ENCODE measurements at regions not wholly inside any gene's neighbourhood (a gene's known extent, or its start where the extent isn't known, plus 50 kb on each side); places are given as distances from the start of the nearest gene placed in this dataset.
"Not testable (repeated sequence)": the region's sequence is repeated elsewhere in the genome, so short reads cannot be mapped to it uniquely, and the experiment has no call there.

DNA sequence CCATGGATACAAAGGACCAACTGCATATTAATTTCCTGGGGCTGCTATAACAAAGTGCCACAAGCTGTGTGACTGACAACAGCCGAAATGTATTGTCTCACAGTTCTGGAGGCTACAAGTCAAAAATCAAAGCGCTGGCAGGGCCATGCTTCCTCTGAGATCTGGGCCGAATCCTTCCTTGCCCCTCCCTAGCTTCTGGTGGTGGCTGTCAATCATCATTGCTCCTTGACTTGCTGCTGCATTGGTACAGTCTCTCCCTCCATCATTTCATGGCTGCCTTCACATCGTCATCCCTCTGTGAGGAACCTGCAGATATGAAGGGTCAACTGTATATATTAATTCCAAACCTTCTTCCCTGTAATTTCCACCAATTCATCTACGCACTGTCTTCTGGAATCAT is 118.3 kb downstream of the EXOC5 start:
- no peak for DNase-seq (ENCODE audit: low read depth)

DNA sequence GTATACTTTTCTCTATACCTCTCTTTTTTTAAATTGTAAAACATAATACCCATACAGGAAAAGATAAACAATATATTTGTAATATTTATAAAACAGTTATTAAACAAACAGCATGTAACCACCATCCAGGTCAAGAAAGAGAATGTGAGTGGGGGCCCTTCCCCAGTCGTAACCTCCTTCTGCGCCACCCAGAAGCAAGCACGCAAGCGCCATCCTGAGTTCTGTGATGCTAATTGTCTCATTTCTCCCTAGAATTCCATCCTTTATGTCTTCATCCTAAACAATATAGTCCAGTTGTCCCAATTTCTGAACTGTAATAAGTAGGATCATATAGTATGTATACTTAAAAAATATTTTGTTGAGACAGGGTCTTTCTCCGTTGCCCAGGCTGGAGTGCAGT is 129.5 kb downstream of the EXOC5 start:
- DNase-seq (ENCODE audit: low read depth), result no peak

DNA sequence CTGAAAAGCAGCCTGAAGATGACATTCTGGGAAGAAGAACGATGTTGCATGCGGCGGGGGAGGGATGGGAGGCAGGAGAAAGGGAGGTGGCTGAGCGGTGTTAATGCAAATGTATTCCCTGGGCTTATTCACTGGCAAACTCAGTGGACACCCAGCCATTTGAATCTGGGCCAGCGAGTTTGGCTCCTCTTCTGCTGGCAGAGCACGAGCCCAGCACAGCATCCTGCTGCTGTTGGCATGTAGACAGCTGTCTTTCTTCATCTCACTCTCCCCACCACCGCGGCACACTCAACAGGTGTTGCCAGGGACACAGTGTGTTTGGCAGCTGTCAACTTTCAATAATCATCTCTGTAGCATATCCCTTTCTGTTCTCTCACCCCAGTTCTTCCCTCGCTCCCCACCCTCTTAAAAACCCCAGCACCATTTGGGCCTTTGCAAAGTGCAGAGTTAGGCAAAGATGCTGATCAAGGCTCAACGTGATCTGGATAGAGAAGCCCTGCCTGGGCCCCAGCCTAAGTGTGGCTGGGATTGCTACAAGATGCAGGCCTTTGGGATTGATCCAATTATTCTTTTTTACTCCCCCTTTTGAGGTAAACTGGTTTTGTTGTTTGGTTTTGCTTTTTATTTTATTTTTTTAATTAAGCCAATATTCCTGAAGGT is 131.9 kb downstream of the EXOC5 start:
- DNase-seq (ENCODE audit: low read depth), result no peak

DNA sequence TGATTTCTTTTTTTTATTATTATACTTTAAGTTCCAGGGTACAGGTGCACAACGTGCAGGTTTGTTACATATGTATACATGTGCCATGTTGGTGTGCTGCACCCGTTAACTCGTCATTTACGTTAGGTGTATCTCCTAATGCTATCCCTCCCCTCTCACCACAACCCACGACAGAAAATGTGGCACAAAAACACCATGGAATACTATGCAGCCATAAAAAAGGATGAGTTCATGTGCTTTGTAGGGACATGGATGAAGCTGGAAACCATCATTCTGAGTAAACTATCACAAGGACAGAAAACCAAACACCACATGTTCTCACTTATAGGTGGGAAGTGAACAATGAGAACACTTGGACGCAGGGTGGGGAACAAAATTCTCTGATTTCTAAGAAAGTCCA is 140.9 kb downstream of the EXOC5 start:
- DNase-seq (ENCODE audit: low read depth), result not testable (repeated sequence)

DNA sequence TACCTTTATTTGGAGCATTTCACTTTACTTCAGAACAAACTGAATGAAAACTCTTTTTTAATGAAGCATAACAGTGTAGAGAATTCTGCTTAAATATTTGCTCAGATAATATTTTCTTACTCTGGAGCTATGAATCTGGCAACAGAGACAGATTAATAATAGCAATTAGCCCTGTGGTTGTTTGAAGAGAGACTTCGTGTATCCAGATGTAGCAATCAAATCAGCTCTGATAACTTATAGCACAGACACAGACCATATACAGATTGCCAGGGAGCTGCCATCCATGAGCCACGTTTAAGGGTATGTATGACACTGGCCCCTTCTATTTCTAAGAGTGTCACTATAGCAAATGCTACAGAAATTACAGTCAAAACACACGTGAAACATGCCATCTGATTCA is 146.6 kb downstream of the EXOC5 start:
- DNase-seq (ENCODE audit: low read depth), result no peak

DNA sequence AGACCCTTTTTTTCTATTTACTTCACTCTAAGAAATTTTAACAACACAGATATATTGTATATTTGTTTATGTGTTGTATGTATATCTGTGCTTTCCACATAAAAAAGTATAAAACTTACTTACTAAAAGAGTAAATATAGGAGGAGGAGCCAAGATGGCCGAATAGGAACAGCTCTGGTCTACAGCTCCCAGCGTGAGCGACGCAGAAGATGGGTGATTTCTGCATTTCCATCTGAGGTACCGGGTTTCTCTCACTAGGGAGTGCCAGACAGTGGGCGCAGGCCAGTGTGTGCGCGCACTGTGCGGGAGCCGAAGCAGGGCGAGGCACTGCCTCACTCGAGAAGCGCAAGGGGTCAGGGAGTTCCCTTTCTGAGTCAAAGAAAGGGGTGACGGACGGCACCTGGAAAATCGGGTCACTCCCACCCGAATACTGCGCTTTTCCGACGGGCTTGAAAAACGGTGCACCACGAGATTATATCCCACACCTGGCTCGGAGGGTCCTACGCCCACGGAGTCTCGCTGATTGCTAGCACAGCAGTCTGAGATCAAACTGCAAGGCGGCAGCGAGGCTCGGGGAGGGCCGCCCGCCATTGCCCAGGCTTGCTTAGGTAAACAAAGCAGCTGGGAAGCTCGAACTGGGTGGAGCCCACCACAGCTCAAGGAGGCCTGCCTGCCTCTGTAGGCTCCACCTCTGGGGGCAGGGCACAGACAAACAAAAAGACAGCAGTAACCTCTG is 156.5 kb downstream of the EXOC5 start:
- peak; percentile 31 for DNase-seq (ENCODE audit: low read depth)

DNA sequence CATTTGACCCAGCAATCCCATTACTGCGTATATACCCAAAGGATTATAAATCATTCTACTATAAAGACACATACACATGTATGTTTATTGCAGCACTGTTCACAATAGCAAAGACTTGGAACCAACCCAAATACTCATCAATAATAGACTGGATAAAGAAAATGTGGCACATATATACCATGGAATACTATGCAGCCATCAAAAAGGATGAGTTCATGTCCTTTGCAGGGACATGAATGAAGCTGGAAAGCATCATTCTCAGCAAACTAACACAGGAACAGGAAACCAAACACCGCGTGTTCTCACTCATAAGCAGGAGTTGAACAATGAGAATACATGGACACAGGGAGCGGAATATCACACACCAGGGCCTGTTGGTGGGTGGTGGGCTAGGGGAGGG is 158.3 kb downstream of the EXOC5 start:
- not testable (repeated sequence) for DNase-seq (ENCODE audit: low read depth)

DNA sequence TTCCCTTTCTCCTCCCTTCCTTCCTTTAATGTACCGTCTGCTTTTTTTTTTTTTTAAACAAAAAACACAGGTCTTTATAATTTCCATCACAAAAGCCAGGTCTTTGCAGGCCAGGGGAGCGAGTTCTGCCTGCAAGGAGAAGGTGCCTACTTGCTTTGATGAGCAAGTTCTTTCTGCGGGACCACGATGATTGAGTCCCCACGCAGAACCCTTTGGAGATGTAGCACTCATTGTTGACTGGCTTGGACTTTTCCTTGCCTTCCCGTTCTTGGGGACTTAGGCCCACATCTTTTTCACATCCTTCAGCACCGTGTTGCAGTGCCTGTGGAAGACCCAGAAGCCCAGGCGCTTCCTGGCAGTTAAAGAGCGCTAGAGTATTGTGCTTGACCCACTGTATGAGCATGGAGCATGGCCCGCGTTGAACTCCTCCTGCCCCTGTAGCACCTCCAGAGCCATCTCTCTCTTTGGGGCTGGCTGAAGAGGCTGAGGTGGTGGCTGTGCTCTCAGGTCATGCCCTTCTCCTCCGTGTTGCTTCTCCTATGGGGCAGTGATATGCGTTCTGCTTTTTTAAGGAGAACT is 177.6 kb downstream of the EXOC5 start:
- no peak for DNase-seq (ENCODE audit: low read depth)

DNA sequence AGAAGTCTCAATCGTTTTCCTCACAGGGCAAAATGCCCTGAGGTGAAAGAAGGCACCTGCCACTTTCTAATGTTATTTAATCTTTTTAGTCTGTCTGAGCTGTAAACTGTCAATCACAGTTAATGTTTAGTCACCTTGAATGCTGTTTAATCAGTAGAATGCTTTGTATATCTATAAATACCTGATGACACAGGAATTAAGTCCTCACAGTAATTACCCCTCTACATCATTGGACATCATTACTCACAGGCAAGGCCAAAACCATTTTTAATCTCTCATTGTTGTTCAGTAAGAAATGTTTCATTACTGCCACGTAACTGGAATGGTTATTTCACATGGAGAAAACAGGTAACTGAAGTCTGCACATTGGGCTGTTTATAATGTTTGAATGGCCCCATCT is 178.8 kb downstream of the EXOC5 start:
- no peak for DNase-seq (ENCODE audit: low read depth)

DNA sequence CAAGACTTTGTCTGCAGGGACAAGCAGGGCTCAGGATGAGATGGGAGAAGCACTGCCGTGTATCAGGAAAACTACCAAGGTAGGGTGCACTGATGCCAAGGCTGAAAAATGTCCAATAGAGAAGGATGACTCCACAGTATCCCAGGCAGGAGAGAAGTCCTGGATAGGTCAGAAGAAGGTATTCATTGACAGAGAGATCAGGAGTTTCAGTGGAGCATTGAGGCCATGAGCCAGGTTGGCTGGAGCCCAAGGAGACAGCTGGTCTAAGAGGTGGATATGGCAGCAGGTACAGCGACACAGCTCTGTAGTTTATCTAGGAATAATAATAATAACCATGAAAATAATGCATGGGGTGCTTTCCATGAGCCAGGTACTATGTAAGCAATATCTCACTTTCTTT is 180.9 kb downstream of the EXOC5 start:
- no peak for DNase-seq (ENCODE audit: low read depth)

DNA sequence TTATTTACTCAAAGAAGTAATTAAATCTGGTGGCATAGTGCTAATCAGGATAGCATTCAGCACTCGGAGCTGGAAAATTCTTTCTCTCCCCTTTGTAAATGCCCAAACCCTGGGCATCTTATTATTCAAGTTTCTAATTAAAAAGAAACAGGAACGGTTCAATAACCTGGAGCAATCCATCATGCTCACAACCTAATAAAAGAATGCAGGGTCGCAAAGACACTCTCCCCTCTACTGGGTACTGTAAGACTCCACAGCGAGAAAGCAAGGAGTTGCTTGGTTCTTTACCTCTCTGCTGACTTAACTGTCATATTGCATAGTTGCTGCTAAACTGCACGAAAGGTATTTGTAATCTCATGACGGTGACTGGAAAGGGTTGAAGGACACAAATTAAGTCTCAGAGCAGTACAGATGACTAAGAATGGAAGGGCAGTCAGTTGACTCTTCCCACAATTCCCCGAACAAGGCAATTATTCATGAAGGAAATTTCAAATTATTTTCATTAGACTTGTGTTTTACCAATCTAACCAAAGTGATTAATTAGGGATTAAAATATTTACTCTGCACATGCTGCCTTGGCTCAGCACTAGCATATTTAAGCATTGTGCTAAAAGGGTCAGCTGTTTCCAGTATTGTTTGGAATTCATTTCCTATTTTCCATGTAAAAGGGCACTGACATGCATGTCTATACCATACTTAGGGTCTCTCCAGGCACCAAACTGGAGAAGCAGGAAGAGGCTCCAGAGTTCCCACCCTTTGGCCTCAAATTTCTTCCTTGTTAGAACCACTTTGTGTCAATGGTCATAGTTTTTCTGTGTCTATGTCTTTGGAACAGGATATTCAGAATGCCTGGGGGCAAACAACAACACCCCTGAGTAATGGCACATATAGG is 182.2 kb downstream of the EXOC5 start:
- DNase-seq (ENCODE audit: low read depth), result no peak

DNA sequence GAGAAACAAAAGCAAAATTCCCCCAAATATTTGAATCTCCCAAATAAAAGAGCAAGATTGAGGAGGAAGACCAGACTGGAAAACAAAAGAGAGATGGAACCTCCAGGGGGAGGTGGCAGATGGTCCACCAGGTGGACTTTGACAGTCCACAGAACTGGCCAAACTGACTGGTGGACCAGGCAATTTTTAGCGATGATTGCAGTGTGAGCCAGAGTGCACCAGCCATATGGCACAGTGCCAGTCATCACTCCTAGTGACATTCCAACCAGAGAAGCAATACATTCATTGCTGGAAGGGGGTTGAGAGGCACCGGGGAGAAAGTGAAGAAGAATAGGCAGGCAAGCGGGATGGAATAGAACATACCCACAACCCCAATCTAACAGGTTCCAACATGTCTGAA is 182.9 kb downstream of the EXOC5 start:
- no peak for DNase-seq (ENCODE audit: low read depth)

DNA sequence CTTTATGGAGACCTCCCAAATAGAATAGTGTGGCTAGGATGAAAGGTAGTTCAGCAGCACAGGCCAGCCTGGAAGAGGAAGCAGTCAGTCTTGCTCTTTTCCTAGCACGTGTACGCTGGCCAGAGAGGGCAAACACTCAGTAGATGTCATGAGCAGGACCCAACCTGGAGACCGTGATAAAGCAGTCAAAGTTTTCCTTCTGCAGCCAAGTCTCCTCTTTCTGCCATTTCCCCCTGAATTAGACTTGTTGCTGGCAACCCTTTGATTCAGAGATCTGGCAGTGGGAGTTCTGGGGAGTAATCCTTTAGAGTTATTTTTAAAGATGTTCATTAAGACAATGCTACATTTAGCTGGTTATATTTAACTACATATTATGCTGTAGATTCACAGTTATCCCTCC is 183.7 kb downstream of the EXOC5 start:
- DNase-seq (ENCODE audit: low read depth), result no peak

DNA sequence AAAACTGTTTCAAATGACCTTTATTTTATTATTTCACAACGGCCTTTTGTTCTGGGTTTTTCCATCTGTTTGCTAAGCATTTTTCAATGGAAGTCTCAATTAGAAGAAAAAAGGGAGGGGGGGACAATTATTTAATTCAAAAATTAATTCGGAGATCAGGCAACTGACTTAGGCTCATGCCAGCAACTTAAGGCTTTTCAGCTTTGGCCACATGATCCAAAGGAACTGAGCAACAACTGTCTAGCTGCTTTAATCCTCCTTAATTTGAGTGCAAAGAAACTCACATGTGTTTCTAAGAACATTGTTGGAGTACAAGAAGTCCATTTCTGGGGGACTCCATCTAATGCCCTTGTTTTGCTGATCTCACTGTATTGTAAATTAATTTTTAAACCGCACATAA is 188.0 kb downstream of the EXOC5 start:
- no peak for DNase-seq (ENCODE audit: low read depth)

DNA sequence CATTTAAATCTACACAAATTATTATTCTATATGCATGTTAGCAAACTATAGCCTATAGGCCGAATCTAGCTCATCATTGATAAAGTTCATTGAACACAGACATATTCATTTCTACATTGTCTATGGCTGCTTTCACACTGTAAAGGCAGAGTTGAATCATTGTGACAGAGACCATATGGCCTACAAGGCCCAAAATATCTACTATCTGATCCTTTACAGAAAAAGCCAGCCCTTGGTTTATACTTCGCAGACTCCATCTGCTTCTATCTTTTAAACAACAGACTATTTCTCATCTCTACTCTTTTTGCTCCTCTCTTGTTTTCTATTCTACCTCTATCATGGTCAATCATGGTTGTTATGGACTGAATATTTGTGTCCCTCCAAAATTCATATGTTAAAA is 190.7 kb downstream of the EXOC5 start:
- no peak for DNase-seq (ENCODE audit: low read depth)

DNA sequence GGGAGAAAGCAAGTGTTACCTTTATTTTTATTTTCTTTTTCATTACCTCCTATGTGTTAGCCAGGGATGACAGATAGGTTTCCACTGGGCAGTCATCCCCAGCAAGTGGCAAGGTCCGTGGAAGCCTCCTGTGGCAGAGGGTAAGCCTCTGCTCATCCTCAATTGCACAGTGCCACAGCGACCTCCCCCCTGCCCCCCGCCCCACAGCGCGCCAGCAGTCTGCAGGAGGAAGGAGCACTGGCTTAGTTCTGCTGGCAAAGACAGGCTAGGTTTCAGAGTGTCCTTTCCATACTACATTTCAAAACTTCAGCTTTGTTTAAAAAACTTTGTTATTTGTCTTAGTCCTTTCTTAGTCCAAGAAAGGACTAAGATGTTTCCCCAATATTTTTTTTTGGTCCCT is 194.7 kb downstream of the EXOC5 start:
- no peak for DNase-seq (ENCODE audit: low read depth)

DNA sequence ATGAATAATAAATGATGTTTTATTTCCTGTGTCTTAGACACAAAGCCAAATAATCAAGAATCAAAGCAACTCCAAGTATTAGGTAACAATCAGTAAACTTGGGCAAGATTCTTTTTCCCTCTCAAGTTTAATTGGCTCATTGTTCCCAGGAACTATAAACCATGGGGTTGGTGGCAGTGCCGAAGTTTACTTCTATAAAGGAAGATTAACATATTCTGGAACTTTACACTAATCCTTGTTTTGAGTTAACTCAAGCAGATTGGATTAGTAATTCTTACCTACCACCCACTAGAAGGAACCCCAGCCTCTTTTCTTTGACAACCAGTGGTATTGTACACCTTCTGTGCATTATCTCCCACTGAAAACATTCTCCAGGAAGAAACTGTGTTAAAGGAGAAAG is 197.1 kb downstream of the EXOC5 start:
- no peak for DNase-seq (ENCODE audit: low read depth)

DNA sequence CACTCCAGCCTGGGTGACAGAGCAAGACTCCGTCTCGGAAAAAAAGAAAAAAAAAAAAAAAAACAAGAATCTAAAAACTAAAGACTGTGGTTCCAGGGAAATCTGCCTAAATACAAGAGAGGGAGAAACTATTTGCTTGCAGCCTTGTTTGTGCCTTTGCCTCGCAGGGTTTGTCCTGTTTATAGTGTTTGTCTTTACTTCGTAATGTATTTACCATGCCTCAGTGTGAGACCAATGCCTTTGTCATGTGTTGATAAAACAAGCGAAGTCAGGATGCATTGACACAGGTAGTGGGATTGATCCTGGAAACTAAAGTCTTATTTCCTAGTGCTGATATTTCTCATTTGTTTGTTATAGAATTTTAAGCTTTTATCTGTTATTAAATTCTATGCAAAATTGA is 199.0 kb downstream of the EXOC5 start:
- no peak for DNase-seq (ENCODE audit: low read depth)

DNA sequence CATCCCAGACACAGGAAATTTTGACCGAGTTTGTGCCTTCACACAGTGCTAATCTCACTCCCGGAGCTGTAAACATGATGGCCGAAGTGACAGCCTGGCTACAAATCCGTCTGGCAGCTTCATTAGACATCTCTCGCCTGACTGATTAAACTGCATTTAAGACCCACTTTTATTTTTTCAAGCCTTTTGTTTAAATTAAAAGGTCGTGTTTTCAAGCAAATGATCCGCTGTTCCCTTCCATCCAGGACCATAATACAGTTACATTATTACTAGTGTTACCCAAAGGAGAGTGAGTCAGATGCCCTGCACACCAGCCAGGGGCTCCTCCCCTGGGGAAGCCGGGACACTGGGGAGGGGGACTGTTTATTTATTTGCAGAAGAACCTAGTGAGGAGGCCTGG is 200.2 kb downstream of the EXOC5 start:
- DNase-seq (ENCODE audit: low read depth), result no peak

DNA sequence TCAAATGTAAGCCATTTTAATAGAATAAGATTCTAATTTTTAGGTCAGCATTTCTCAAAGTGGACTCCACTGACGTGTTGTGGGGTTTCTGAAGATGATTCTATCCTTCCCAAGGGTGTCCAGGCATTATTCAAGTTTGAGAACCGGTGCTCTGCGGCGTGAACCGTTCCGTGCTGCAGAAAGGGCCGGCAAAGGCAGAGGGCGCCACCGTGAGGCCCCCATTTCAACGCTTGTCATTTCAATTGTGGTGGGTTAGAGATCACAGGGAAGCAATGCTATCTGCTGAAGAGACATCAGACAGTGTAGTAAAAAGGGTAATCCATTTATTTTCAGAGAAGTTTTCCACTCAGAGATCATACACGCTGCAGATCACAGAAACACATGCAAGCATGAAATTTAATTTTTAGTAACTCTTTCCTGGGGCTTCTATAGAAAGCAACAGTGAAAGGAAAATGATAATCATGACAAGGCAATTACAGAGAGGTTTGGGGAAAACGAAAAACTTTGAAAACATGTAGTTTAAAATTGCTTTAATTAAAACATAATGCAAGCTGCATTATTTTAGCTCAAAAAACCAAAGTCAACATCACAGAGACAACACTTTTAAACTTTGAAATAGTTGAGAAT is 201.7 kb downstream of the EXOC5 start:
- peak; percentile 66 for DNase-seq (ENCODE audit: low read depth)

DNA sequence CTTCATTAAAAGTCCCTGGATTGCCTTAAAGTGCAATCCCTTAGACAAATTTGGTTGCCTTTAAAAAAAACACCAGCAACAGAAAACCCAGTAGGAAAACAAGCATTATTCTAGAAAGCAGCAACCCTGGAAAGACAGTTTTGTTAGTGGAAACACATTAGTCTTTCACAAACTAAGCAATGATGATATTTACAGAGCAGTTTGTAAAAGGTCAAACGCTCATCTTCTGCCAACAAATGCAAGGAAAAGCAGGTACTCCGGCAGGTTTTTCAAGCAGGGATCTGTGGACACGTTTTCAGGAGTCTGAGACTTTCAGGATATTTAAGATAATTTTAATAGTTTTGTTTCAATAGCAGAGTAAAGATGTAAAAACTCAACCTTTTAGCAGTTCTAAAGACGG is 202.2 kb downstream of the EXOC5 start:
- no peak for DNase-seq (ENCODE audit: low read depth)
